ENCODE measurements at regions not wholly inside any gene's neighbourhood (a gene's known extent, or its start where the extent isn't known, plus 50 kb on each side); places are given as distances from the start of the nearest gene placed in this dataset.

DNA sequence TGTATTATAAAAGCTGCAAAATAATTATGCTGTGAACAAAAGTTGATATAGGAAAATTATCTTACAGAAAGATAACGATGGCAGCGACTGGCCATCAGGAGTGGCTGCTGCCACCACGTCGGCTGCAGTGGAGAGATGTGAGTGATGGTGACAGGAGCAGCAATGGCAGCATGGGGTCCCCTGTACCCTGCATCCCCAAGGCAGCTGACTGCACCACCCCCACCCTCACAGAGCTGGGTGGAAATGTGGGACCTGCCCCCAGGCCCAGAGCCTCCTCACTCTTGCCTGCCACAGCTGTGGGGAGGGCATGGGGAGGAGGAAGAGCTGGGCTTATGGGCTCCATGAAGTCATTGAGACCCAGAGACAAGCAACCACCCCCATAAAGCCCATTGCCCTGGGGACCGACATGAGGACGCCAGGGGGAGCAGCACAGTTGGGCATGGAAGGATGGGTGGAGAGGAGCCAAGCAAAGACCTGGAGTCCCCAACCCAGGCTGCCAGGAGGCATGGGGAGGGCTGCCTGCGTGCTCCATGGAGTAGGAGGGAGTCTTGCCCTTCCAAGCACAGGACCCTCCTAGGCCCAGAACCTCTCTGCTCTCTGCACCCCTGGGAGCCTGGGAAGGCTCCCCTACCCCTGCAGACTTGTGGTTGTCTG lies 1090.5 kb downstream of the PCDH18 start:
- Histone ChIP-seq H3K4me1 (no peaks in the 10 kb centered on the region), H3K36me3 (no peaks in the 10 kb centered on the region), H3K27ac (no peak overlapping the region), H3K4me3 (no peak overlapping the region), H3K9me3 (no peaks in the 10 kb centered on the region), H3K27me3 (no peaks in the 10 kb centered on the region)
- DNase-seq, result peak in 1 of 2 donors; percentile 25
- WGBS, 2 donors, result 94 to 99% methylated on average over 6 to 7 of the region's 7 CpGs
- TF ChIP-seq EP300 (IDR thresholded peaks at IDR 0.05) (no peak), POLR2AphosphoS5 (IDR thresholded peaks at IDR 0.05) (no peak), POLR2A (IDR thresholded peaks at IDR 0.05) (no peak)
- ATAC-seq (ENCODE audit: low FRiP score in 2 of 2), result peak; percentile 12 to 51

DNA sequence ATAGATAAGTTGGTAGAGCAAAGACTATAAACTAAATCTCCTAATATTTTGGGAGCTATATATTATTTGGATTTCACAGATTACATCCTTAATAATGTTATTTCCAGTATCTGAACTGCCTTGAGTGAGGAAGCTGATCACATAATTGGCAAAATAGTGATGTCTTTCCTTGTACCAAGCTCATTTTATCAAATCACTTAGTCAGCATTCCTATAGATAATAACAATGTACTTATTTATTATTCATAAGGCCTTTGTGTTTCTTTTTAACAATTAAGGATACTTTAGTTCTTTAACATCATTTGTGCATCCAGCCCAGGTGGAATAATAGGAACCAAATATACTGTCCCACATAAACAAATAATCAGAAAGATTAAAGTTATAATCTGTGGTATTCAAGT lies 1093.6 kb downstream of the PCDH18 start:
- Histone ChIP-seq H3K36me3 (no peaks in the 10 kb centered on the region), H3K4me3 (no peak overlapping the region), H3K4me1 (no peaks in the 10 kb centered on the region), H3K27ac (no peak overlapping the region), H3K27me3 (no peaks in the 10 kb centered on the region), H3K9me3 (no peaks in the 10 kb centered on the region)
- TF ChIP-seq, protein P1, sequence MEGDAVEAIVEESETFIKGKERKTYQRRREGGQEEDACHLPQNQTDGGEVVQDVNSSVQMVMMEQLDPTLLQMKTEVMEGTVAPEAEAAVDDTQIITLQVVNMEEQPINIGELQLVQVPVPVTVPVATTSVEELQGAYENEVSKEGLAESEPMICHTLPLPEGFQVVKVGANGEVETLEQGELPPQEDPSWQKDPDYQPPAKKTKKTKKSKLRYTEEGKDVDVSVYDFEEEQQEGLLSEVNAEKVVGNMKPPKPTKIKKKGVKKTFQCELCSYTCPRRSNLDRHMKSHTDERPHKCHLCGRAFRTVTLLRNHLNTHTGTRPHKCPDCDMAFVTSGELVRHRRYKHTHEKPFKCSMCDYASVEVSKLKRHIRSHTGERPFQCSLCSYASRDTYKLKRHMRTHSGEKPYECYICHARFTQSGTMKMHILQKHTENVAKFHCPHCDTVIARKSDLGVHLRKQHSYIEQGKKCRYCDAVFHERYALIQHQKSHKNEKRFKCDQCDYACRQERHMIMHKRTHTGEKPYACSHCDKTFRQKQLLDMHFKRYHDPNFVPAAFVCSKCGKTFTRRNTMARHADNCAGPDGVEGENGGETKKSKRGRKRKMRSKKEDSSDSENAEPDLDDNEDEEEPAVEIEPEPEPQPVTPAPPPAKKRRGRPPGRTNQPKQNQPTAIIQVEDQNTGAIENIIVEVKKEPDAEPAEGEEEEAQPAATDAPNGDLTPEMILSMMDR (IDR thresholded peaks at IDR 0.05), result no peak
- TF ChIP-seq POLR2A (IDR thresholded peaks at IDR 0.05) (no peak), POLR2AphosphoS5 (IDR thresholded peaks at IDR 0.05) (no peak), EP300 (IDR thresholded peaks at IDR 0.05) (no peak)
- DNase-seq (no peak), ATAC-seq (ENCODE audit: low FRiP score in 2 of 2) (no peak)

DNA sequence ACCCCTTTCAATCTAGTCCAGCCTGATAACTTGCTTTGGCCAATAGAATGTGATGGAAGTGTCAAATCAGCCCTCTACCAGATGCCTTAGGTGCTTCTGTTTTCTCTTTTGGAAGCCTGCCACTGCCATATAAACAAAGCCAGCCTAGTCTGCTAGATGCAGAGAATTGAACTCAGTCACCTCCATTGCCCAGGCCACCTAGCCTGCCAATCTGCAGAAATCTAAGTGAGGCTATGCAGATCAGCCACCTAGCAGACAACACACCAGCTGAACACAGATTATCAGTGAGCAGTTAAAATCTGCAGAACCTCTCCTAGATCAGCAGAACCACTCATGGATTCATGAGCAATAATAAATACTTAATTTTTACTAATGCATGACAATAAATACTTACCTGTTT lies 1108.2 kb downstream of the PCDH18 start:
- ATAC-seq (ENCODE audit: low FRiP score in 2 of 2) (no peak), DNase-seq (no peak)
- no peak for TF ChIP-seq POLR2A (IDR thresholded peaks at IDR 0.05)
- TF ChIP-seq, protein P1 (IDR thresholded peaks at IDR 0.05), result no peak
- no peak for TF ChIP-seq EP300 (IDR thresholded peaks at IDR 0.05)
- TF ChIP-seq POLR2AphosphoS5 (IDR thresholded peaks at IDR 0.05), result no peak
- Histone ChIP-seq H3K4me3 (no peak overlapping the region), H3K27me3 (no peaks in the 10 kb centered on the region), H3K4me1 (no peaks in the 10 kb centered on the region), H3K27ac (no peak overlapping the region), H3K9me3 (no peaks in the 10 kb centered on the region), H3K36me3 (no peaks in the 10 kb centered on the region)

DNA sequence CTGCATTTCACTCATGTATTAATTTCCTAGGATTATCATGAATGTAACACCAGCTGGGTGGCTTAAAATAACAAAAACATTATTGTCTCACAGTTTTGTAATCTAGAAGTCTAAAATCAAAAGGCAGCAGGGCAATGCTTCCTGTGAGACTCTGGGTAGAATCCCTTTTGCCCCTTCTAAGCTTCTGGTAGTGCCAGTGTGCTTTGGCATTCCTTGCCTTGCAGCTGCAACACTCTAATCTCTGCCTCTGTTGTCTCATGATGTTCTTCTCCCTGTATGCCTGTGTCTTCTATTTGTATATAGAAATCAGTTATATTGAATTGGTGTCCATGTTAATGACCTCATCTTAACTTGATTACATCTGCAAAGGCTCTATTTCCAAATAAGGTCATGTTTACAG lies 1117.3 kb downstream of the PCDH18 start:
- DNase-seq (no peak), ATAC-seq (ENCODE audit: low FRiP score in 2 of 2) (no peak)
- no peaks in the 10 kb centered on the region for H3K4me1 ChIP-seq
- no peak overlapping the region for H3K4me3 ChIP-seq
- no peak overlapping the region for H3K27ac ChIP-seq
- H3K27me3 ChIP-seq, result no peaks in the 10 kb centered on the region
- TF ChIP-seq EP300 (IDR thresholded peaks at IDR 0.05) (no peak), POLR2AphosphoS5 (IDR thresholded peaks at IDR 0.05) (no peak), POLR2A (IDR thresholded peaks at IDR 0.05) (no peak)
- TF ChIP-seq, protein P1 (IDR thresholded peaks at IDR 0.05), result no peak
- H3K36me3 ChIP-seq, result no peaks in the 10 kb centered on the region
- no peaks in the 10 kb centered on the region for H3K9me3 ChIP-seq

DNA sequence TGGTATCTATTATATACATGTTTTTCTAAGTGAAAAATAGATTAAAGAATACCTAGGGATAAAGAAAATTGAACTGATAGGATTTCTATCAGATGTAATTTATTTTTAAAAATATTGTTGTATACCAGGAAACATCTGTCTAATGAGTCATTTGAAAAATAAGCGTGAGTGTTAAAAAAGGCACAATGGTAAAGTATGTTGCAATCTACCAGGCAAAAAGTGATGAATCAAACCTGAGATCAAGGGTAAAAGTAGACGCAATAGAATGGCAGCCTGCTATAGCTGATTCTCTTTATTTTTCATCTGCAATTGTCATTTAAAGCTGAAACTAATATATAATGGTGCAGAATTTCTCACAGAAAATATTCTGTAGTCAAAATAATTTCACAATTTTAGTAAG lies 1119.6 kb downstream of the PCDH18 start:
- H3K36me3 ChIP-seq, result no peaks in the 10 kb centered on the region
- ATAC-seq (ENCODE audit: low FRiP score in 2 of 2) (no peak), DNase-seq (no peak)
- no peak overlapping the region for H3K27ac ChIP-seq
- no peaks in the 10 kb centered on the region for H3K27me3 ChIP-seq
- H3K4me3 ChIP-seq, result no peak overlapping the region
- H3K9me3 ChIP-seq, result no peaks in the 10 kb centered on the region
- H3K4me1 ChIP-seq, result no peaks in the 10 kb centered on the region
- 49 to 61% methylated on average over 2 of the region's 2 CpGs for WGBS, 2 donors
- no peak for TF ChIP-seq POLR2AphosphoS5 (IDR thresholded peaks at IDR 0.05)
- TF ChIP-seq EP300 (IDR thresholded peaks at IDR 0.05), result no peak
- TF ChIP-seq, protein P1 (IDR thresholded peaks at IDR 0.05), result no peak
- no peak for TF ChIP-seq POLR2A (IDR thresholded peaks at IDR 0.05)
